WERI-Rb-1 (cell line): ENCODE measurements at regions not wholly inside any gene's neighbourhood (a gene's known extent, or its start where the extent isn't known, plus 50 kb on each side); places are given as distances from the start of the nearest gene placed in this dataset.

Source experiments
- DNase-seq: peaks from one replicate; pipeline ENCODE4 v3.0.0-alpha.2; 2020
- H3K27ac ChIP-seq: fragments of 250-450 bp; sonication (Bioruptor Pico); 2 replicates; pipeline ENCODE4 v1.5.1; 2020; ENCODE audit warnings: mild to moderate bottlenecking, moderate library complexity
- H3K27me3 ChIP-seq: fragments of 250-450 bp; sonication (Bioruptor Pico); 2 replicates; pipeline ENCODE4 v1.5.1; 2021; ENCODE audit warnings: mild to moderate bottlenecking, low read depth, moderate library complexity; ENCODE audit not compliant: insufficient read depth, severe bottlenecking
- H3K36me3 ChIP-seq: fragments of 250-450 bp; sonication (Bioruptor Pico); 2 replicates; pipeline ENCODE4 v1.5.1; 2020; ENCODE audit warnings: mild to moderate bottlenecking, moderate library complexity
- H3K4me3 ChIP-seq: 2 replicates; pipeline ENCODE4 v1.5.1; 2011; ENCODE audit warnings: low read depth, mild to moderate bottlenecking, control low read depth, low read length
- H3K9me3 ChIP-seq: fragments of 250-450 bp; sonication (Bioruptor Pico); 2 replicates; pipeline ENCODE4 v1.5.1; 2021; ENCODE audit warnings: mild to moderate bottlenecking, moderate library complexity; ENCODE audit not compliant: severe bottlenecking
- TF ChIP-seq, protein P1 (sequence below): IDR thresholded peaks from 2 replicates; pipeline ENCODE4 v1.5.1; 2011; ENCODE audit warnings: low read depth, mild to moderate bottlenecking, control low read depth, inconsistent platforms, low read length

- Histone ChIP-seq H3K27me3 (no peaks in the 10 kb centered on the region), H3K4me3 (no peak overlapping the region), H3K27ac (no peak overlapping the region), H3K36me3 (no peaks in the 10 kb centered on the region), H3K9me3 (no peaks in the 10 kb centered on the region)
- TF ChIP-seq, protein P1, sequence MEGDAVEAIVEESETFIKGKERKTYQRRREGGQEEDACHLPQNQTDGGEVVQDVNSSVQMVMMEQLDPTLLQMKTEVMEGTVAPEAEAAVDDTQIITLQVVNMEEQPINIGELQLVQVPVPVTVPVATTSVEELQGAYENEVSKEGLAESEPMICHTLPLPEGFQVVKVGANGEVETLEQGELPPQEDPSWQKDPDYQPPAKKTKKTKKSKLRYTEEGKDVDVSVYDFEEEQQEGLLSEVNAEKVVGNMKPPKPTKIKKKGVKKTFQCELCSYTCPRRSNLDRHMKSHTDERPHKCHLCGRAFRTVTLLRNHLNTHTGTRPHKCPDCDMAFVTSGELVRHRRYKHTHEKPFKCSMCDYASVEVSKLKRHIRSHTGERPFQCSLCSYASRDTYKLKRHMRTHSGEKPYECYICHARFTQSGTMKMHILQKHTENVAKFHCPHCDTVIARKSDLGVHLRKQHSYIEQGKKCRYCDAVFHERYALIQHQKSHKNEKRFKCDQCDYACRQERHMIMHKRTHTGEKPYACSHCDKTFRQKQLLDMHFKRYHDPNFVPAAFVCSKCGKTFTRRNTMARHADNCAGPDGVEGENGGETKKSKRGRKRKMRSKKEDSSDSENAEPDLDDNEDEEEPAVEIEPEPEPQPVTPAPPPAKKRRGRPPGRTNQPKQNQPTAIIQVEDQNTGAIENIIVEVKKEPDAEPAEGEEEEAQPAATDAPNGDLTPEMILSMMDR = no peak
- DNase-seq = no peak
Observed at GRCh38 chr11:70607561-70607960, 209.2 kb downstream of the CTTN start.

GRCh38 chr11:70608568-70609470, 210.5 kb downstream of the CTTN start:
- TF ChIP-seq, protein P1 = no peak
- no peak for DNase-seq
- Histone ChIP-seq H3K9me3 (no peaks in the 10 kb centered on the region), H3K27me3 (no peaks in the 10 kb centered on the region), H3K27ac (no peak overlapping the region), H3K36me3 (no peaks in the 10 kb centered on the region), H3K4me3 (no peak overlapping the region)

- H3K27me3 ChIP-seq = no peaks in the 10 kb centered on the region
- no peak overlapping the region for H3K4me3 ChIP-seq
- H3K36me3 ChIP-seq = no peaks in the 10 kb centered on the region
- H3K27ac ChIP-seq = no peak overlapping the region
- TF ChIP-seq, protein P1 = no peak
- no peak for DNase-seq
- peaks cover 12% of the 10 kb centered on the region for H3K9me3 ChIP-seq
Observed at GRCh38 chr11:70610566-70611565, 212.5 kb downstream of the CTTN start.

GRCh38 chr11:70611821-70612220, 213.5 kb downstream of the CTTN start:
- no peak overlapping the region for H3K27ac ChIP-seq
- TF ChIP-seq, protein P1 = no peak
- no peak for DNase-seq
- no peak overlapping the region for H3K4me3 ChIP-seq
- peaks cover 12% of the 10 kb centered on the region for H3K9me3 ChIP-seq
- H3K27me3 ChIP-seq = no peaks in the 10 kb centered on the region
- no peaks in the 10 kb centered on the region for H3K36me3 ChIP-seq

- TF ChIP-seq, protein P1 = no peak
- H3K4me3 ChIP-seq = no peak overlapping the region
- no peaks in the 10 kb centered on the region for H3K36me3 ChIP-seq
- no peaks in the 10 kb centered on the region for H3K27me3 ChIP-seq
- peaks cover 12% of the 10 kb centered on the region for H3K9me3 ChIP-seq
- no peak for DNase-seq
- no peak overlapping the region for H3K27ac ChIP-seq
Observed at GRCh38 chr11:70612459-70613141, 214.3 kb downstream of the CTTN start.
